Kidney glomerular epithelial cell (primary cell): ENCODE measurements at regions not wholly inside any gene's neighbourhood (a gene's known extent, or its start where the extent isn't known, plus 50 kb on each side); places are given as distances from the start of the nearest gene placed in this dataset.

Experiments
- DNase-seq: peaks from one replicate; lab custom pipeline; 2025; lab: John Stamatoyannopoulos, UW

DNA sequence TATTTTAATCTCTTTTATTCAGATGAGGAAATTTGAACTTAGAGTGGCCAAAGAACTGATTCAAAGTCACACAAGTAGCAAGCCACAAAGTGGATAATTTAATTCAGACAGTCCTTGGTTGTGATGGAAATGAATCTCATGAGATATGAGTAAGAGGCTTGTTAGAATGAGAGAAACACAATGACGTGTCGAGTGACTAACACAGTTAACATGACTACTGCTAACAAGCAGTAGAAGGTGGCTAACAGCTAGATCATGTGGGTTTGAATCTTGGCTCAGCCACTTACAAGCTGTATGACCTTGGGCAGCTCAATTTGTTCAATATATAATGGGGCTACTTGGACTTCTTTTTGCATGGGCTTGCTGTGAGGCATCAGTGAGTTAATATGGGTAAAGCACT lies 104.5 kb upstream of the LMO4 start:
- peak; percentile 97 for DNase-seq

DNA sequence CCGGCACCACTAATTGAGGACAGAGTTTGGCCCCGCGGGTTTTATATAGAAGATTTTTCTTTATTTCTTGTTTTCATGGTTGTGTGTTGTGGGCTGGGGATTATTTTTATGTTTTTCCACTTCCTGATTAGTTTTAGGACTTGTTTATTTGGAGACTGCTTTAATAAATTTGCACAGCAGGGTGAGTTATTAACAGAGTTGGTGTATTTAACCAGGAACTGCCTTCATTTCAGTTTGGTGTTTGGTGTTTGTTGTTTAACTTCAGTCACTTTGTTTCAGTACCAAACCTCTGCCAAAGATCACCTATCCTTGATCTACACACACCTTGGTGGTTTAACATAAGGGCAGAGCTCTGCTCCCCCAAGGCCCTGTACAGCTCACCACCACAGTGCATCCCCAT lies 103.5 kb upstream of the LMO4 start:
- no peak for DNase-seq

DNA sequence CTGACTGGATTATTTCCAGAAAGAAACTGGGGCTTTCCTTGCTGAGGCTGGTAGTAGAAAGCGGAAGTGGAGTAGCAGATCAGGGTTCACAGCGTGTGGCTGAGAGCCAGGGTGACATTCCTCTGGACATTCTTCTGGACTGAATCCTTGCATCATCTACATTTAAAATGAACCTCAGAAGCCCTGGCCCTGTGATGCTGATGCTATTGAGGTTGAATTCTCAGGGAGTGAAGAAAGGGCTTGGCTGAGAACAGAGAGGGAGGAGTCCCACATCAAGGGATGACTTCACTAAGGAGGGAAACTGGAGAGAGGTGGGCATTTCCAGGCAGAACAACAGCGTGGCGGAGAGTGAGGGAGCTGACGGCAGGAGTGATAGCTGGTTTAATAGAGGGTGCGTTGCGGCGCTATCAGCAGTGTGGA lies 102.3 kb upstream of the LMO4 start:
- DNase-seq: peak; percentile 99

DNA sequence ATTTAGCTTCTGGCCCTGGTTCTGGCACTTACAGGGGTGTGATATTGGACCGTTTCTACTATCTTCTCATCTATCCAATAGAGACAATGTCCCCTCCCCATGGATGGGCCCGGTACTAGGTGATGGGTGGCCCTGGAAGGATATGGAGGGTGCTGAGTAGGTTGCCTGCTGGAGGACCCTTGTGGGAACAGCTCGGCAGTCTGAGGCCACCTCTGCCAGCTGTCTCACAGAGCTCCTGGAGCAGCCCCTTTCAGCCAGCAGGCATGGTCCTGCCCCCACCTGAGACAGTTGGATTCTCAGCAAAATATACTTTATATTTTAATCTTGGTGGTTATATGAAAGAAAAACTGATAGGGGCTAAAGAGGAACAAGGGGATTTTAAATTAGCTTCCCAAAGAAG lies 101.0 kb upstream of the LMO4 start:
- no peak for DNase-seq

DNA sequence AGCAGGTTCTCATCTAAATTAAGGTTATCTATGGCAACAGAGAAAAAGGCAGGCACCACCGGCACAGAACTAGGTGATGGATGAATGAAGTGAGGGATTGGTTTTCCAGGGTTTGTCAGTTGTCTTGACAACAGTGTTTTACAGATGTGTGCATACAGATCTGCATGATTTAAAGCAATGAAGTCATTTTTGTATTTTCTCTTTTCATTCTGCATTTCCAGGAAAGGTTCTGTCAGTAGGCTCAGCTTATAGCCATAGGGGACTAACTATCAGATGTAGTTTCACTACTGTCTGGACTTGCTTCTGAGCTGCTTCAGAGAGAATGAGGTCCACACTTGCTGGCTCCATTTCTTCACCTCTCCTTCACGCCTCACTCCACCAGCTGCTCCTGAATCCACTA lies 98.2 kb upstream of the LMO4 start:
- DNase-seq: no peak

DNA sequence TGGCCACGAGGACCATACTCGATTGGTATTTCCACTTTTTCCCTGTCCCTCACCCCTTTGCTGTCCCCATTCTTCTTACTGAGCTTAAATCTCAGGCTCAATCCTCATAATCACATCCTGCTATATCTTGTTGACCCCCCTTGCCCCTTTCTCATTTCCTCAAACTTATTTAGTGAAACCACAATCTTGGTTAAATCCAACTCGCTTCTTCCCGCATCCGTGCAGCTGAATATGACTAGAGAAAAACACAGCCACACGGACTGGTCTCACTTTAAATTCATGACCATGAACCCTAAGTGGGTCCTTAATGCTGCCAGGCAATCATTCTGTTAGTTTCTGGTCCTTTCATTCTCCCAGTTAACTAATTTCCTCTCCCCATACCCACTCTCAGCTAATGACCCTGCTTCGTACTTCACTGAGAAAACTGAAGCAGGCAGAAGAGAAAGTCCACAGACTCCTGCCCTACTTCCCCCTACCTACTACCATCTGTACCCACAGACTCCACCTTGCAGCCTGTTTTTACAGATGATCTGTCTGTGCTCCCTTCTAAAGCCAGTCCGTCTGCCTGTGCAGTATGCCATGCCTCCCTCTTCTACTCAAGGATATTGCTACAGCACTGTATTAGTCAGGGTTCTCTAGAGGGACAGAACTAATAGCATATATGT lies 96.8 kb upstream of the LMO4 start:
- DNase-seq: no peak

DNA sequence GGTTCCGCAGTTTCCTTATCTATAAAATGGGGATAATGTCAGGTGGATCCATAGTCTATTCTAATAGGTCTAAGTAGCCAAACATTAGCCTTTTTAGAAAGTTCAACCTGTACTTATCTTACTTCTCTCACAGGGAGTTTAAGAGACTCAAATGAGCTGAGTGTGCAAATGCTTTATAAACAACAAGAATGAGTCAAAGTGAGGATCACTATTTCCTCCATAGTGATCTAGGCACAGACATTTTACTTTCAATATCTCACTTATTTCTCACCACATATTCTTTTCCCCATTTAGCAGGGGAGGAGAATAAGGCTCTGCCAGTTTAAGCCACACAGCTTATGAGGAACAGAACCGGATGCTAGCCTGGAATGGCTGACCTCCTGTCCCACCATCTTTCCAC lies 92.1 kb upstream of the LMO4 start:
- no peak for DNase-seq

DNA sequence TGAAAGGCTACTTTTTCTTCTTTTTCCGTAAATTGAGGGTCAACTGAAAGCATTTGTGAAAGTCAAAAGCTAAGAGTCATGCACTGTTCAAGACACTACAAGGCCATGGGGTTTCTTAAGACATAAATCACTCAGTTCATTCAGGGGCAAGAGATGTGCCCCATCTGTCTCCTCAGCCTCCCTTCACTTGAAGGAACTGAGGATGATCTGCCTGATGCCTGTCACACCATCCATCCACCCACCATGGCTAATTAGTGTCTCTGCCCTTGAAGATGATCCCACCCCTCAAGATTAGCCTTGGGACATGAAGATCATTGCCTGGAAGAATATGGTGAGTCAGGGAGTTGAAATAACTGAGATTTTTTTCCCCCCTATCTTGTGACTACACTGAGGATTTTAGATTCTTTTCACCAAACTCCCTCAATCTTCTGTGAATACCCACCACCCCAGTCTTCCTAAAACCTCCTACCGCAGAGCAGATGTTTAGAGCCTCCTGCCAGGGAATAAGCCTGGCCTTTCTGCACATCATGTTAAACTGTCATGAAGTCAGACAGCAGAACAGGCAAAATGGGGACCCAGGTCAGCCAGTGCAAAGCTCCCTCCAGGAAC lies 88.6 kb upstream of the LMO4 start:
- no peak for DNase-seq

DNA sequence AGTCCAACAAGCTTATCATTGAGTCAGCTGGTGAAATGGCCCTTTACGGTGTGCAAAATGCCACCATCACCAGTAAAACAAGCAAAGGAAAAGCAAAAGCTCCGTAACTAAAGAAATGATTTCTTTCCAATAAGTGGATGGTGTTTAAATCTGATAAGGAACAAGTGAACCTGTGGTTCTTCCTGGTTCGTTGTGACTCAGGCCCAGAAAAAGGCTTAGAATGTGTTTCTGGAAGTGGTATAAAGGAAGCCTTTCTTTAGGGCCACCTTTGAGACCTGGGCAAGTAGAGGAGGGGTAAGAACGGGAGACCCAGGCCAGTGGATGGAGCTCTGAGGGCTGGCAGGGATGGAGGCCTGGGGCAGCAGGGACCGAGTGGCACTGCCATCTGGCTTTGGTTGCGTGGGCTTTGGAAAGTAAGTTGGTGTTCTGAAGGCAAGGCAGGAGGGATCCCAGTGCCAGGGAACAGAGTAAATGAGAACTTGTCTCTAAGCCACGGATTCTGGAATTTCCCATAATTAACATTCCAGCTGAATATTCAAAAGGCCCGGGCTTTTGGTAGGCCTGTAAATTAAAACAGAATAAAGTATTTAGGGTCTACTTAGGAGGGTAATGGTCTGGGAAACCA lies 87.9 kb upstream of the LMO4 start:
- DNase-seq: no peak

DNA sequence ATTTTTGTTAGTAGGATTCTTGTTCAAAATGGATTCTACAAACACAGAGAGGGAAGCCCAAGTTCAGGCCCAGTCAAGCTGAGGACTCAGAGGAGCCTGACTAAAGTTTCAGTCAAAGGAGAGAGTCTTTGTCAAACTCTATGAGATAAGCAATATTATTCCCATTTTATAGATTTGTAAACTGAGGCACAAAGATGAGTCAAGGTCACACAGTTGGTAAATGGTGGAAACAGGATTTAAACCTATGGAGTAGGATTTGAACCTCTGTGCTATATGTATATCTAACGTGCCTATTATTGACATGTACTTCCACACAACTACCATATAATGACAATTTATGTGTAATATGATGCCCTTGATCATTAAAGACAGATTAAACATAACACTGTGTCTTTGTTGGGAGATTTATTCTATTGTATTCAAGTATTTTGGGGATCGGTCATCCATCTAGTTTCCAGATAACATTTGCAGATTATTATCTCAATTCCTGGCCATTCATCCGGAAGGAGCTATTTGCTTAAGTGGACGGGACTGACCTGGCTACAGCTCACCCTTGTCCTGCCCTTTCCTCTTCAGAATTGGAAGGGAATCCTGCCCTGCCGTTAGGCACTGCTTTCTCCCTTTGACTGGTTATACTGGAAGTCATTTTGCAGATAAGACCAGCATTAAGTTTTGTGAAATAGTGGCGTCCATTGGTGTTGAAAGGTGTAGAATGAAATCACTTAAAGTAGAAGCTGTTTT lies 86.1 kb upstream of the LMO4 start:
- peak; percentile 38 for DNase-seq

DNA sequence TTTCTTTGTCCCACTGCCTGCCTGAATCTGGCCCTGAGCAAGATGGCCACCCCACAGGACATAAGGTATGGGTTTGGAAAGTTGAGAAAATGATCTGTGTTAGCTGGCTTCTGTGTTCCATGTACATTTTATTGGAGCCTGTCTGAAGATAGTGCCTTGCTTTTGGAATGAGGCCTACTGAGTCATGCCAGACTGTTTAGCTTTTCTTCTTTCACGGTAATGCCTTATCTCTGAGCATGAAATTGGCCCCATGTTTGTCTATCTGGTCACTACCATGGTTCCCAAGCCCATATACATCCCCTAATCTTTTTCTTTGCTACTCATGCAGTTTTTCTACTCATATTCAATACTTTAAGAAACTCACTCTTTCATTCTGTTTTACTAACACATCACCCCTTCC lies 85.1 kb upstream of the LMO4 start:
- DNase-seq: no peak

DNA sequence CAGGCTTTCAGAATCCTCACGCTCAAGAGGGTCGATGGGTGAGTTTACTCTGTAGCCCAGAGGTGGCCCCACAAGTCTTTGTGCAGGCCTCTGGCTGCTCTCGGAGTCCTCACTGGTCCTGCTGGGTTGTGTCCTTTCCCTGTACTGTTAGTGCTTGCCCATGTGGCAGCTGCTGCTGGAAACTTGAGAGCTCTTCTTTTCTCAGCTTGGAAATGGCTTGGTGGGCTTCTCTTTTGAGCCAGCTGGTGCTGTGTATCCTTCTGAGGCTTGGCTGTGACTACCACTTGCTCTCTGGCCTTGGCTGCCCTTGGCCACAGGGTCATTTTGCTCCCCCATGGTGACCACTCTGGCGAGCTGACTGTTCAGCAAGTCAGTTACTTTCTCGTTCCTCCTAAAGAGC lies 82.2 kb upstream of the LMO4 start:
- no peak for DNase-seq

DNA sequence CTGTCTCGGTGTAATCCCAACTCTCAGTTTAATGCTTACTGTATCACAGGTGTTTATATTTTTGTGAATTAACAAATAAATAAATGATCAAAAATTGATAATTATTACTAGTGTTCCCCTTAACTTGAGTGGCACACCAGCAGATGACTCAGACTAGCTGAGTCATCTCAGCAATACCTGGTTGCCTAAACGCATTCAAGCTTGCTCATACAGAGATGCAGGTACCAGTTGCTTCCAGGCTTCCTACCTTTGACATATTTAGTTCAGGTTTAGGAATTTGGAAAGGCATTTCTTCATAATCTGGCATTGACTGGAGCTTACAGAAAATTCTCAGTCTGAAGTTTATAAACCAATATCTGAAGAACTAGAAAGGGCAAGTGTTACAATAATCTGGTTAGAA lies 78.9 kb upstream of the LMO4 start:
- no peak for DNase-seq

DNA sequence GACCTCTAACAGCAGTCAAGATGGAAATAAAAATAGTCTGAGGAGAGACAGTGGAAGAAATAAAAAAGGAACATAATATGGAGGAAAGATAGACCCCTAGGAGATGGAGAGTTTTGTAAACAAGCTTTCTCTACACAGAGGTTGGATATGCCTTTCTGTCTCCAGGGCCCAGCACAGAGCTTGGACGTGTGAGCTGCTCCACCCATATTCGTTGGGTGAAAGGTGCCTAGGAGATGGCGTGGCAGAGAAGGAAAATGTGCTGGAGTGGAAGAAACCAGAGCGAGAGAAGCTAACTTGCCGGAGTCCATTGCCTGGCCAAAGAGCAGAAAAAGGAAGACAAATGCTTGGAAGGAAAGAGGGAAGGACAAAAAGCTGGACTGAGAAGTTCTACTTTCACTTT lies 78.3 kb upstream of the LMO4 start:
- no peak for DNase-seq

DNA sequence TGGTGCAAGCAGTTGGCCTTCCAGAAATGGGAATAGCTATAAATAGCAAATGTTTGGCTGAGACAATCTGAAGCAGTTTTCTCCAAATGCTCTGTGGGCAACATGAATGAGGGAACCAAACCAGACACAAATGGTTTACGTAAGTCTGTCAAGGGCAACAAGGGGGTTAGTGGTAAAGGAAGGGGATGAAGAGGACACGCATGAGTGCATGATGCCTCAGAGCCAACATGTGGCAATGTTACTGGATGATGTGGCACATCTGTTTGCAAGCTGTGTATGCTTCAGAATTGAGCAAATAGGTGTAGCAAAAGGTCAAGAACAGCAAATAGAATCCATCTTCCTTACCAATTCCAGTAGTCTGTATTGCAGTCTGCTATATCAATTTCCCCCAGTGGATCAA lies 76.3 kb upstream of the LMO4 start:
- DNase-seq: no peak

DNA sequence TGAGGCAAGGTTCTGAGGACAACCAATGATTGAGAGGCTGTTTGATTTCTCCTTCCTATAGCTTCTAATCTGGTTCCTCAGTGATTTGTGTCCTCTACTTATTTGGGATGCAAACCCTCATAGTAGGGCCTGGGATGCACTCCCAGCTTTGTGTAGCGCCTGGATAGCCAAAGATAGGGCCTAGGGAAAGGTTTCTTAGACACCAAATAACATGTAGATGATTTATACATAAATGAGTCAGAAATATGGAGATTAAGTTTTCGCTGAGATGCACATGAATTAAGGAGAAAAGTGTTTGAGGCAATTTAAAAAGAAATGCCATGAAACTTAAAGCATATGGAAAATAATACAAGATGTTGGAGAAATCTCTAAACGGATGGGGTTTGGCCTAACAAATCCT lies 66.0 kb upstream of the LMO4 start:
- DNase-seq: no peak

DNA sequence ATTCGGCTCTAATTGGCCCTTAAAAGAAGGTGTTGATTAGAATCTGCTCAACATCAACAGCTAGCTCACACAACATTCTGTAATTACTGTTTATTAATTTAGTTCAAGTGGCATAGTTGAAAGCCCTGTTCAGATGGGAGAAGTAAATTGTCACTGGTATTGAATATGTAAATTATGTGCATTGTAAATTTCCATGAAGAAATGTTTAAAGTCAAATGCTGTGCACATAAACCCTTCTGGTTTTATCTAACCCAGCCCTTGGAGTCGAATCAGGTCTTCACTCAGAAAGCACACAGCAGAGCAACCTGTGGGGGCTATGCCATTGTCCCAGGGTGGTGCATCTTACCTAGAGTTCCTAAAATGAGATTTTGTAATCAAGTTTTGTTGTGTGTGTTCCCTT lies 65.4 kb upstream of the LMO4 start:
- no peak for DNase-seq

DNA sequence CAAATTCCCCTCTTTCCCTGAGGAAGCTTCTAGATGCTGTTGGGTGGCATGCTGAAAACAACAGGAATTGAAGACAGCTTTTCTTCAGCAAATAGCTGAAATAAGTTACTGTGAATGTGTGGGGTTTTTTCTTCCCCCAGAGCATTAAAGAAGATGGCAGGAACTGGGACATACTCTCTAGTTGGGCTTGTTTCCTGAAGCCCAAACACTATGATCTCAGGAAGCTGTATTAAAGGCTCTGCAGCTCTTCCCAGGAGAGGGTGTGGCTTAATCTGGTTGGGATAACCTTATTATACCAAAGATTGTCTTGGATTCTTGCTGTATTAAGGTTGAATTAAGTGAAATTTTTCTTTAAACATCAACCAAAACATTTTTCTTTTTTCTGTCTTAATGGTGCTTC lies 64.9 kb upstream of the LMO4 start:
- no peak for DNase-seq

DNA sequence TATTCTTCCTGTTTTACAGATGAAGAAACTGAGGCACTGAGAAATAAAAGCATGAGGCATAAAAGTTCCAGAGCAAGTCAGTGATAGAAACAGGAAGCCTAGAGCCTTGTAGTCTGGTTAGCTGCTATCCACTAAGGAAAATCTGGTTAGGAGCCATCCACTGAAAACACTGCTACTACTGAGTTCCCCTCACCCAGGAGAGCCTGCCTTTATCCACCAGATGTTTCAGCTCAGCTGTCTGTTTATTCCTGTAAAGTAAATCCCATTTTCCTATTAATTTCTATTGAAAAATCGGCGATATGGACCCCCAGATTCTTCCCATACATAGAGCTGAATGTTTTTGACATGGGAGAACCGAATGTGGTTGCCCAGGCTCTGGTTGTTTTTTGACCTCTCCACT lies 63.7 kb upstream of the LMO4 start:
- DNase-seq: no peak

DNA sequence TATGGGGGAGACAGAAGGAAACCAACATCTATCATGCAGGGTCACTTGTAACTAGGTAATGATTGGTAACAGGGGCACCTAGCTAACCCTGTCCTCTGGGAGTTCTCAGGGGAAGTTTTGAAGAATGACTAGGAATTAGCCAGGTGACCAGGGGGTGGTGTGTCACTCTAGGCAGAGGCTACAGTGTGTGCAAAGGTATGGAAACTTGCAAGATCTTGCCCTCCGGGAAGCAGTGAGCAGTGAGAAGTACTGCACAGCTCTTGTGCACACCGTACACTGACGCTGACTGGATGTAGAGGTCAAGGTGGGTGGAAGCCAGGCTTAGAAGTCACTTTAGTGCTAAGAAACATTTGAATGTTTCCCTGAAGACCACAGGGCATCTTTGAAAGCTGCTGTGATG lies 62.9 kb upstream of the LMO4 start:
- DNase-seq: no peak

DNA sequence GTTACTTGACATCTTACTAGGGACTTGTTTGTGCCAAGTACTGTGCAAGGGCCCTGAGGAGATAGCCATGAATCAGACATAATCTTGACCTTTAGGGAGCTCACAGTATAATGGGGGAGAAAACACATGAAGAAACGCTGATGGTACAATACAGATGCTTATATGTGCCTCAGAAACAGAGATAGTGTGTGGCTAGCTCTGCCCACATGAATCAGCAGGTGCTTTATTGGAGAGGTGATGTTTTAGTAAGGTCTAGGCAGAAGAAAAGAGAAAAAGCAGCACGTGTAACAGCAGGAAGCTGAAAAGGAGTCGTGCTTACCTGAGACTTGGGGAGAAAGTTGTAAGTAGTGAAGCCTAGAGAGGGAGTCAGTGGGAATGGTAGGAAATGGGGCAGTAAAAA lies 60.6 kb upstream of the LMO4 start:
- DNase-seq: no peak

DNA sequence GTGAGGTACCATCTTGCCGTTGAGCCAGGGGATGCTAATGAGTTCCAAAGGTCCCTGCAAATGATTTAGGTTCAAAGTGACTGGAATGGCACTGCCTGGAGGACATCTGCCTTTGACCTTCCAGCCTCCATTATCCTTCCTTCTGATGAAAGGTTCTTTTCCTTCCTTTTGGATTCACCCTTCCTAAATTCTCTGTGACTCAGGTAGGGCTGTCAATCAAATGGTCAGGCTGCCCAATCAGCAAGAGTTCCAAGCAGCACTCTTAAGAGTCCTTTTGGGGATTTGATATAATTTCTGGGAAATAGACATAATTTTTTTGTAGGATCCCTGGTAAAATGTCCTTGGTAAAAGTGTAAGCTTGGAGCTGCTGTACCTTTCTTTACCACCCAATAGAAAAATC lies 58.8 kb upstream of the LMO4 start:
- no peak for DNase-seq

DNA sequence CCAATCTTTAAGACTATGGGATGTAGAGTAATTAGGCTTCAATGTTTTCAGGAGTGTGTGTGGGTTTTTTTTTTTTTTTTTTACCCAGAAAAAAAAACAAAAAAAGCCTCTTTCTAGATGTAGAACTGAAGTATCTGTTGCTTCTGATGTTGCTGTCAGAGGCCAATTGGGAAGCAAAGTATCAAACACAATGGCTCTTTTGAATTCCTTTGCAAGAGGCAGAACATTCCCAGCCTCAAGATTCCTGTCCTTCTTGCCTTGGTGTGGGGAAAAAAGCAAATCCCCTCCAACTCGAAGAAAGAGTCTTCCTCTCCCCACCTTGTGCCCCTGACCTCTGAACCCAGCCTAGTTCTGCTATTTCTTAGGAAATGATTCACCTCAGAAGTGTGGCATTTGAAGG lies 55.4 kb upstream of the LMO4 start:
- no peak for DNase-seq
